Activated T-helper 2 cell treated with anti-CD3 and anti-CD28 coated beads, Interferon-gamma antibody, Interleukin-2, Interleukin-4, amounts not matched to agents 10 μg/mL and 5 μg/mL and 100 μg/mL, durations not matched to agents 14 hours and 24 hours and 36 hours (primary cell): ENCODE measurements at regions not wholly inside any gene's neighbourhood (a gene's known extent, or its start where the extent isn't known, plus 50 kb on each side); places are given as distances from the start of the nearest gene placed in this dataset.

Source experiments
- DNase-seq: peaks from one replicate; pipeline ENCODE4 v3.0.0; 2021; ENCODE audit warnings: low spot score
- H3K27ac Mint-ChIP-seq: one replicate; pipeline ENCODE4 v1.8.0; 2021; ENCODE audit warnings: mixed read lengths
- H3K27me3 Mint-ChIP-seq: one replicate; pipeline ENCODE4 v1.8.0; 2021; ENCODE audit warnings: low read depth, mixed read lengths
- H3K36me3 Mint-ChIP-seq: one replicate; pipeline ENCODE4 v1.8.0; 2021; ENCODE audit warnings: low read depth, mixed read lengths
- H3K4me1 Mint-ChIP-seq: one replicate; pipeline ENCODE4 v1.8.0; 2021; ENCODE audit warnings: low read depth, mixed read lengths
- H3K4me3 Mint-ChIP-seq: one replicate; pipeline ENCODE4 v1.8.0; 2021; ENCODE audit warnings: low read depth, mild to moderate bottlenecking, moderate library complexity, mixed read lengths
- H3K9me3 Mint-ChIP-seq: one replicate; pipeline ENCODE4 v1.8.0; 2021; ENCODE audit warnings: mixed read lengths
- intact Hi-C: fragments of 100-400 bp; cut with micrococcal nuclease; formaldehyde crosslinking; loops from one replicate; pipeline ENCODE4 v1.15.1; 2023

GRCh38 chr3:82030916-82031315 lies 269.5 kb upstream of the GBE1 start:
- H3K27ac Mint-ChIP-seq, result no peak overlapping the region
- H3K9me3 Mint-ChIP-seq, result no peaks in the 10 kb centered on the region
- H3K36me3 Mint-ChIP-seq, result no peaks in the 10 kb centered on the region
- no peak for DNase-seq
- intact Hi-C loops, result no loop called here
- H3K4me1 Mint-ChIP-seq, result no peaks in the 10 kb centered on the region
- no peaks in the 10 kb centered on the region for H3K27me3 Mint-ChIP-seq
- no peak overlapping the region for H3K4me3 Mint-ChIP-seq

GRCh38 chr3:82022836-82023235 lies 261.4 kb upstream of the GBE1 start:
- H3K27me3 Mint-ChIP-seq, result no peaks in the 10 kb centered on the region
- no peaks in the 10 kb centered on the region for H3K36me3 Mint-ChIP-seq

GRCh38 chr3:82020282-82020681 lies 258.8 kb upstream of the GBE1 start:
- Mint-ChIP-seq H3K4me3 (no peak overlapping the region), H3K4me1 (no peaks in the 10 kb centered on the region), H3K9me3 (no peaks in the 10 kb centered on the region), H3K27me3 (no peaks in the 10 kb centered on the region), H3K27ac (no peak overlapping the region), H3K36me3 (no peaks in the 10 kb centered on the region)
- no peak for DNase-seq
- intact Hi-C loops, result no loop called here

More at GRCh38 chr3:82022836-82023235, 261.4 kb upstream of the GBE1 start:
- DNase-seq, result no peak
- Mint-ChIP-seq H3K4me3 (no peak overlapping the region), H3K27ac (no peak overlapping the region), H3K4me1 (no peaks in the 10 kb centered on the region), H3K9me3 (no peaks in the 10 kb centered on the region)
- intact Hi-C loops, result no loop called here

- no peaks in the 10 kb centered on the region for H3K4me1 Mint-ChIP-seq
- DNase-seq, result no peak
- H3K4me3 Mint-ChIP-seq, result no peak overlapping the region
- no peaks in the 10 kb centered on the region for H3K36me3 Mint-ChIP-seq
- no peak overlapping the region for H3K27ac Mint-ChIP-seq
- intact Hi-C loops, result no loop called here
- no peaks in the 10 kb centered on the region for H3K27me3 Mint-ChIP-seq
- H3K9me3 Mint-ChIP-seq, result no peaks in the 10 kb centered on the region
Measured at GRCh38 chr3:82015241-82015640, 253.8 kb upstream of the GBE1 start.

GRCh38 chr3:82012775-82013174 lies 251.3 kb upstream of the GBE1 start:
- no peak overlapping the region for H3K4me3 Mint-ChIP-seq
- H3K27me3 Mint-ChIP-seq, result no peaks in the 10 kb centered on the region

GRCh38 chr3:82011336-82011735 lies 249.9 kb upstream of the GBE1 start:
- intact Hi-C loops, result no loop called here
- Mint-ChIP-seq H3K4me3 (no peak overlapping the region), H3K27ac (no peak overlapping the region), H3K4me1 (no peaks in the 10 kb centered on the region), H3K36me3 (no peaks in the 10 kb centered on the region), H3K27me3 (no peaks in the 10 kb centered on the region), H3K9me3 (no peaks in the 10 kb centered on the region)
- no peak for DNase-seq

More at GRCh38 chr3:82012775-82013174, 251.3 kb upstream of the GBE1 start:
- Mint-ChIP-seq H3K9me3 (no peaks in the 10 kb centered on the region), H3K4me1 (no peaks in the 10 kb centered on the region), H3K36me3 (no peaks in the 10 kb centered on the region), H3K27ac (no peak overlapping the region)
- intact Hi-C loops, result no loop called here
- no peak for DNase-seq

GRCh38 chr3:82005266-82005665 lies 243.8 kb upstream of the GBE1 start:
- no peaks in the 10 kb centered on the region for H3K27me3 Mint-ChIP-seq
- DNase-seq, result no peak
- no peaks in the 10 kb centered on the region for H3K4me1 Mint-ChIP-seq

GRCh38 chr3:82004266-82004665 lies 242.8 kb upstream of the GBE1 start:
- no peak overlapping the region for H3K27ac Mint-ChIP-seq
- no peaks in the 10 kb centered on the region for H3K27me3 Mint-ChIP-seq
- H3K4me1 Mint-ChIP-seq, result no peaks in the 10 kb centered on the region
- no peak overlapping the region for H3K4me3 Mint-ChIP-seq
- H3K9me3 Mint-ChIP-seq, result no peaks in the 10 kb centered on the region
- intact Hi-C loops, result no loop called here
- no peak for DNase-seq
- H3K36me3 Mint-ChIP-seq, result no peaks in the 10 kb centered on the region

More at GRCh38 chr3:82005266-82005665, 243.8 kb upstream of the GBE1 start:
- no peak overlapping the region for H3K4me3 Mint-ChIP-seq
- H3K27ac Mint-ChIP-seq, result no peak overlapping the region
- intact Hi-C loops, result no loop called here
- no peaks in the 10 kb centered on the region for H3K9me3 Mint-ChIP-seq
- no peaks in the 10 kb centered on the region for H3K36me3 Mint-ChIP-seq

GRCh38 chr3:82002986-82003642 lies 241.7 kb upstream of the GBE1 start:
- no peaks in the 10 kb centered on the region for H3K9me3 Mint-ChIP-seq
- DNase-seq, result no peak
- no peaks in the 10 kb centered on the region for H3K36me3 Mint-ChIP-seq
- intact Hi-C loops, result no loop called here
- no peaks in the 10 kb centered on the region for H3K4me1 Mint-ChIP-seq
- no peak overlapping the region for H3K4me3 Mint-ChIP-seq
- H3K27me3 Mint-ChIP-seq, result no peaks in the 10 kb centered on the region
- no peak overlapping the region for H3K27ac Mint-ChIP-seq

- no peak overlapping the region for H3K27ac Mint-ChIP-seq
- H3K36me3 Mint-ChIP-seq, result no peaks in the 10 kb centered on the region
- H3K4me3 Mint-ChIP-seq, result no peak overlapping the region
- H3K4me1 Mint-ChIP-seq, result no peaks in the 10 kb centered on the region
- no peaks in the 10 kb centered on the region for H3K27me3 Mint-ChIP-seq
- DNase-seq, result no peak
- intact Hi-C loops, result no loop called here
- no peaks in the 10 kb centered on the region for H3K9me3 Mint-ChIP-seq
Measured at GRCh38 chr3:82002491-82002890, 241.0 kb upstream of the GBE1 start.

- Mint-ChIP-seq H3K36me3 (no peaks in the 10 kb centered on the region), H3K9me3 (no peaks in the 10 kb centered on the region), H3K27me3 (no peaks in the 10 kb centered on the region)
Measured at GRCh38 chr3:82001276-82001923, 240.0 kb upstream of the GBE1 start.

GRCh38 chr3:82000773-82001172 lies 239.3 kb upstream of the GBE1 start:
- H3K9me3 Mint-ChIP-seq, result no peaks in the 10 kb centered on the region
- H3K36me3 Mint-ChIP-seq, result no peaks in the 10 kb centered on the region
- H3K27me3 Mint-ChIP-seq, result no peaks in the 10 kb centered on the region
- no peak for DNase-seq
- intact Hi-C loops, result no loop called here
- no peak overlapping the region for H3K27ac Mint-ChIP-seq
- no peak overlapping the region for H3K4me3 Mint-ChIP-seq
- H3K4me1 Mint-ChIP-seq, result no peaks in the 10 kb centered on the region

More at GRCh38 chr3:82001276-82001923, 240.0 kb upstream of the GBE1 start:
- Mint-ChIP-seq H3K27ac (no peak overlapping the region), H3K4me3 (no peak overlapping the region), H3K4me1 (no peaks in the 10 kb centered on the region)
- no peak for DNase-seq
- intact Hi-C loops, result no loop called here

GRCh38 chr3:82000350-82000749 lies 238.9 kb upstream of the GBE1 start:
- DNase-seq, result no peak
- intact Hi-C loops, result no loop called here
- no peaks in the 10 kb centered on the region for H3K9me3 Mint-ChIP-seq
- no peak overlapping the region for H3K27ac Mint-ChIP-seq
- H3K36me3 Mint-ChIP-seq, result no peaks in the 10 kb centered on the region
- no peaks in the 10 kb centered on the region for H3K27me3 Mint-ChIP-seq
- H3K4me3 Mint-ChIP-seq, result no peak overlapping the region
- no peaks in the 10 kb centered on the region for H3K4me1 Mint-ChIP-seq
